ENCODE measurements at regions not wholly inside any gene's neighbourhood (a gene's known extent, or its start where the extent isn't known, plus 50 kb on each side); places are given as distances from the start of the nearest gene placed in this dataset.

- Histone ChIP-seq H3K9me2 (ENCODE audit: insufficient read depth) (peaks cover 14% of the 10 kb centered on the region; the same call in 1 of the 2 replicates), H3K36me3 (ENCODE audit: insufficient read depth) (no peaks in the 10 kb centered on the region), H3K27me3 (ENCODE audit: insufficient read depth) (peaks cover 64% of the 10 kb centered on the region), H3F3A (replicated peaks; ENCODE audit: low read depth) (no peaks in the 10 kb centered on the region), H3K4me1 (ENCODE audit: insufficient read depth) (peaks cover 56% of the 10 kb centered on the region), H3K4me3 (peak overlapping the region; percentile 55), H3K27ac (ENCODE audit: low read depth) (no peak overlapping the region), H3K79me2 (replicated peaks; ENCODE audit: insufficient read depth) (no peaks in the 10 kb centered on the region), H2AFZ (peak overlapping the region; percentile 52; the same call in 1 of the 2 replicates), H3K4me2 (peak overlapping the region; percentile 95), H4K20me1 (replicated peaks; ENCODE audit: insufficient read depth) (no peaks in the 10 kb centered on the region)
- Mint-ChIP-seq H3K27ac (no peak overlapping the region), H3K36me3 (ENCODE audit: low read depth) (no peaks in the 10 kb centered on the region), H3K9me3 (no peaks in the 10 kb centered on the region), H3K4me3 (peak overlapping the region; percentile 77), H3K4me1 (peaks cover 63% of the 10 kb centered on the region), H3K27me3 (ENCODE audit: insufficient read depth, low read depth, poor library complexity) (peaks cover 12% of the 10 kb centered on the region)
- peak; percentile 9; the same call in 1 of the 3 replicates for ATAC-seq
- no peak for DNase-seq (ENCODE audit: low spot score)
- TF ChIP-seq NANOG (IDR thresholded peaks at IDR 0.05; ENCODE audit: borderline replicate concordance), result no peak
- TF ChIP-seq JUNB (IDR thresholded peaks at IDR 0.05; ENCODE audit: unreplicated experiment), result no peak
- no peak for TF ChIP-seq ZNF114 (CRISPR knock-in tag; IDR thresholded peaks at IDR 0.05)
- no peak for TF ChIP-seq ETS1 (IDR thresholded peaks at IDR 0.05)
- no peak for TF ChIP-seq CTCF (conservative IDR thresholded peaks at IDR 0.05; ENCODE audit: low read depth in 2 of 2)
- TF ChIP-seq STAT1 (IDR thresholded peaks at IDR 0.05; ENCODE audit: unreplicated experiment), result no peak
- no peak for TF ChIP-seq EZH2phosphoT487 (IDR thresholded peaks at IDR 0.05; ENCODE audit: unreplicated experiment)
- no peak for TF ChIP-seq REST (IDR thresholded peaks at IDR 0.05; ENCODE audit: unreplicated experiment)
- TF ChIP-seq EZH2 (IDR thresholded peaks at IDR 0.05; ENCODE audit: low read depth, unreplicated experiment), result no peak
- TF ChIP-seq POLR2AphosphoS5 (IDR thresholded peaks at IDR 0.05; ENCODE audit: low read depth), result no peak
- TF ChIP-seq ZNF462 (CRISPR knock-in tag; IDR thresholded peaks at IDR 0.05), result no peak
- no peak for TF ChIP-seq CREB1 (CRISPR knock-in tag; IDR thresholded peaks at IDR 0.05; ENCODE audit: low read depth)
- TF ChIP-seq ZNF331 (CRISPR knock-in tag; IDR thresholded peaks at IDR 0.05; ENCODE audit: low read depth), result no peak
Measured at GRCh38 chr11:43556612-43557375, 123.7 kb upstream of the HSD17B12 start.

Data from GM23338 (cell line).